Prostate gland (tissue), 2 donors: ENCODE measurements at regions not wholly inside any gene's neighbourhood (a gene's known extent, or its start where the extent isn't known, plus 50 kb on each side); places are given as distances from the start of the nearest gene placed in this dataset.

ENCODE experiments used
- POLR2AphosphoS5 ChIP-seq: sonication (generic); formaldehyde crosslinking; IDR thresholded peaks from one replicate; pipeline ENCODE4 v1.6.1; 2017; ENCODE audit warnings: antibody characterized with exemption
- TF ChIP-seq, protein P1 (sequence below), 4 experiments: fragments of 200-600 bp in 2 of 4; fragments of 450-650 bp in 2 of 4; sonication (generic) in 2 of 4; IDR thresholded peaks; 1 replicate in 3 of 4; 2 replicates in 1 of 4; pipeline ENCODE4 v1.5.1; 2016 to 2019; ENCODE audit warnings: antibody characterized with exemption in 4 of 4, mild to moderate bottlenecking in 2 of 4, moderate library complexity in 2 of 4

- TF ChIP-seq POLR2AphosphoS5, result no peak
- TF ChIP-seq, protein P1, sequence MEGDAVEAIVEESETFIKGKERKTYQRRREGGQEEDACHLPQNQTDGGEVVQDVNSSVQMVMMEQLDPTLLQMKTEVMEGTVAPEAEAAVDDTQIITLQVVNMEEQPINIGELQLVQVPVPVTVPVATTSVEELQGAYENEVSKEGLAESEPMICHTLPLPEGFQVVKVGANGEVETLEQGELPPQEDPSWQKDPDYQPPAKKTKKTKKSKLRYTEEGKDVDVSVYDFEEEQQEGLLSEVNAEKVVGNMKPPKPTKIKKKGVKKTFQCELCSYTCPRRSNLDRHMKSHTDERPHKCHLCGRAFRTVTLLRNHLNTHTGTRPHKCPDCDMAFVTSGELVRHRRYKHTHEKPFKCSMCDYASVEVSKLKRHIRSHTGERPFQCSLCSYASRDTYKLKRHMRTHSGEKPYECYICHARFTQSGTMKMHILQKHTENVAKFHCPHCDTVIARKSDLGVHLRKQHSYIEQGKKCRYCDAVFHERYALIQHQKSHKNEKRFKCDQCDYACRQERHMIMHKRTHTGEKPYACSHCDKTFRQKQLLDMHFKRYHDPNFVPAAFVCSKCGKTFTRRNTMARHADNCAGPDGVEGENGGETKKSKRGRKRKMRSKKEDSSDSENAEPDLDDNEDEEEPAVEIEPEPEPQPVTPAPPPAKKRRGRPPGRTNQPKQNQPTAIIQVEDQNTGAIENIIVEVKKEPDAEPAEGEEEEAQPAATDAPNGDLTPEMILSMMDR (IDR thresholded peaks at IDR 0.05), result no peak
Measured at GRCh38 chr9:75417471-75417870, 329.2 kb downstream of the OSTF1 start.
